H1 (cell line): ENCODE measurements at regions not wholly inside any gene's neighbourhood (a gene's known extent, or its start where the extent isn't known, plus 50 kb on each side); places are given as distances from the start of the nearest gene placed in this dataset.

ENCODE experiments used
- CTCF ChIA-PET: fragments of 300-600 bp; sonication (Branson Sonifier 250); formaldehyde crosslinking; loops from one replicate; lab custom pipeline; 2021; ENCODE audit not compliant: partially characterized antibody; lab: Charles Lee
- POLR2A ChIA-PET: fragments of 300-600 bp; sonication (Branson Sonifier 250); formaldehyde crosslinking; loops from one replicate; lab custom pipeline; 2021; ENCODE audit warnings: inconsistent platforms; ENCODE audit not compliant: partially characterized antibody; lab: Charles Lee
- DNase-seq, 2 experiments: peaks; one replicate each; pipeline versions ENCODE4 v3.0.0 to v3.0.0-alpha.2; 2010 to 2022; ENCODE audit warnings: low spot score in 2 of 2, low read depth in 1 of 2, mixed read lengths in 1 of 2
- FAIRE-seq: peaks from 2 replicates; lab custom pipeline; 2011; peaks lifted over from hg19 to GRCh38; lab: Jason Lieb, UNC
- H2AFZ ChIP-seq: 2 replicates; pipeline ENCODE4 v1.8.1; 2012; ENCODE audit warnings: low read length, inconsistent platforms
- H2AK5ac ChIP-seq: 2 replicates; pipeline ENCODE4 v1.6.1; 2013; ENCODE audit warnings: low read depth, low read length
- H2BK120ac ChIP-seq: replicated peaks from 2 replicates; pipeline ENCODE3; 2013; ENCODE audit warnings: low read depth, low read length, inconsistent platforms
- H2BK12ac ChIP-seq: 2 replicates; pipeline ENCODE4 v1.6.1; 2013; ENCODE audit warnings: low read depth, low read length
- H2BK15ac ChIP-seq: 2 replicates; pipeline ENCODE4 v1.6.1; 2013; ENCODE audit warnings: low read length
- H2BK20ac ChIP-seq: 2 replicates; pipeline ENCODE4 v1.6.1; 2013; ENCODE audit warnings: low read length
- H2BK5ac ChIP-seq: 2 replicates; pipeline ENCODE4 v1.6.1; 2013; ENCODE audit warnings: low read depth, low read length
- H3K14ac ChIP-seq: 2 replicates; pipeline ENCODE4 v1.6.1; 2013; ENCODE audit warnings: inconsistent platforms; ENCODE audit not compliant: insufficient read length
- H3K18ac ChIP-seq: 2 replicates; pipeline ENCODE4 v1.6.1; 2013; ENCODE audit warnings: low read length; ENCODE audit errors: extremely low read depth
- H3K23ac ChIP-seq: 2 replicates; pipeline ENCODE4 v1.6.1; 2013; ENCODE audit warnings: inconsistent platforms; ENCODE audit not compliant: insufficient read length
- H3K23me2 ChIP-seq: 2 replicates; pipeline ENCODE4 v1.6.1; 2013; ENCODE audit warnings: low read depth, low read length
- H3K27ac ChIP-seq: 2 replicates; pipeline ENCODE4 v1.6.1; 2011; ENCODE audit warnings: low read depth, low read length, inconsistent platforms
- H3K27me3 ChIP-seq, 4 experiments: replicated peaks in 1 of 4; 1 replicate in 1 of 4; 2 replicates in 3 of 4; pipeline versions ENCODE4 v1.6.1 to v1.8.1; 2011 to 2013; ENCODE audit warnings: low read length in 3 of 4, mild to moderate bottlenecking in 3 of 4, inconsistent platforms in 2 of 4, mixed read lengths in 2 of 4, moderate library complexity in 1 of 4; ENCODE audit not compliant: control insufficient read depth in 3 of 4, insufficient read depth in 3 of 4; ENCODE audit errors: extremely low read depth in 1 of 4
- H3K36me3 ChIP-seq, 4 experiments: 2 replicates each; pipeline versions ENCODE4 v1.6.1 to v1.8.1; 2011 to 2013; ENCODE audit warnings: mild to moderate bottlenecking in 4 of 4, low read length in 3 of 4, moderate library complexity in 2 of 4, control low read depth in 1 of 4, inconsistent platforms in 1 of 4; ENCODE audit not compliant: insufficient read depth in 4 of 4, control insufficient read depth in 2 of 4
- H3K4ac ChIP-seq: replicated peaks from 2 replicates; pipeline ENCODE3; 2013; ENCODE audit warnings: low read length, low read depth, mixed read lengths, inconsistent platforms; ENCODE audit not compliant: insufficient read length
- H3K4me1 ChIP-seq, 4 experiments: replicated peaks in 1 of 4; 1 replicate in 1 of 4; 2 replicates in 3 of 4; pipeline versions ENCODE4 v1.6.1 to v1.8.1; 2011 to 2013; ENCODE audit warnings: low read length in 3 of 4, inconsistent platforms in 2 of 4, mixed read lengths in 1 of 4; ENCODE audit not compliant: insufficient read depth in 4 of 4, control insufficient read depth in 3 of 4
- H3K4me2 ChIP-seq, 2 experiments: 2 replicates each; pipeline versions ENCODE4 v1.6.1 to v1.8.1; 2011 to 2013; ENCODE audit warnings: low read depth in 2 of 2, low read length in 2 of 2, control low read depth in 1 of 2, inconsistent platforms in 1 of 2, mild to moderate bottlenecking in 1 of 2; ENCODE audit not compliant: insufficient read depth in 1 of 2
- H3K4me3 ChIP-seq, 4 experiments: fragments of 200-600, 300-600 bp in 1 of 4; sonication (generic), shearing (Covaris generic), sonication (Bioruptor Twin) in 1 of 4; 2 replicates each; pipeline versions ENCODE4 v1.5.1 to v1.8.1; 2011 to 2016; ENCODE audit warnings: low read length in 4 of 4, low read depth in 3 of 4, control low read depth in 2 of 4, inconsistent platforms in 2 of 4, mild to moderate bottlenecking in 2 of 4, mixed read lengths in 1 of 4, moderate library complexity in 1 of 4; ENCODE audit not compliant: insufficient read depth in 2 of 4; ENCODE audit errors: extremely low read depth in 1 of 4
- H3K56ac ChIP-seq: replicated peaks from 2 replicates; pipeline ENCODE3; 2013; ENCODE audit warnings: low read depth, mild to moderate bottlenecking, mixed read lengths, low read length, inconsistent platforms; ENCODE audit not compliant: insufficient read length
- H3K79me1 ChIP-seq: 2 replicates; pipeline ENCODE4 v1.6.1; 2013; ENCODE audit warnings: low read depth, low read length, control low read depth
- H3K79me2 ChIP-seq, 2 experiments: 2 replicates each; pipeline versions ENCODE4 v1.6.1 to v1.8.1; 2012 to 2013; ENCODE audit warnings: low read length in 2 of 2, mild to moderate bottlenecking in 2 of 2, inconsistent platforms in 1 of 2; ENCODE audit not compliant: insufficient read depth in 2 of 2, control insufficient read depth in 1 of 2
- H3K9ac ChIP-seq, 4 experiments: replicated peaks in 1 of 4; 1 replicate in 1 of 4; 2 replicates in 3 of 4; pipeline versions ENCODE4 v1.6.1 to v1.8.1; 2011 to 2013; ENCODE audit warnings: low read depth in 3 of 4, low read length in 3 of 4, control low read depth in 2 of 4, mild to moderate bottlenecking in 2 of 4, moderate library complexity in 2 of 4, inconsistent platforms in 1 of 4; ENCODE audit errors: extremely low read depth in 1 of 4
- H3K9me3 ChIP-seq, 2 experiments: 2 replicates each; pipeline versions ENCODE4 v1.6.1 to v1.8.1; 2012 to 2013; ENCODE audit warnings: mild to moderate bottlenecking in 2 of 2, moderate library complexity in 2 of 2, control low read depth in 1 of 2, inconsistent platforms in 1 of 2, low read depth in 1 of 2, low read length in 1 of 2, mixed read lengths in 1 of 2; ENCODE audit not compliant: insufficient read depth in 2 of 2
- H4K20me1 ChIP-seq, 2 experiments: replicated peaks in 1 of 2; 2 replicates each; pipeline versions ENCODE3 to v1.8.1; 2011 to 2013; ENCODE audit warnings: inconsistent platforms in 2 of 2, low read length in 2 of 2, mild to moderate bottlenecking in 1 of 2; ENCODE audit not compliant: insufficient read depth in 2 of 2, control insufficient read depth in 1 of 2
- H4K5ac ChIP-seq: 2 replicates; pipeline ENCODE4 v1.6.1; 2013; ENCODE audit warnings: low read length, low read depth, mixed read lengths, inconsistent platforms; ENCODE audit not compliant: insufficient read length
- H4K8ac ChIP-seq: 2 replicates; pipeline ENCODE4 v1.8.0; 2013; ENCODE audit warnings: mild to moderate bottlenecking, moderate library complexity, low read length, inconsistent platforms; ENCODE audit not compliant: insufficient read depth; ENCODE audit errors: extremely low read depth
- H4K91ac ChIP-seq: replicated peaks from 2 replicates; pipeline ENCODE3; 2013; ENCODE audit warnings: low read length, mixed read lengths, inconsistent platforms; ENCODE audit not compliant: insufficient read length
- EP300 ChIP-seq, 2 experiments: IDR thresholded peaks; 1 replicate in 1 of 2; 2 replicates in 1 of 2; pipeline ENCODE4 v1.6.1; 2011 to 2012; ENCODE audit warnings: low read depth in 2 of 2, low read length in 2 of 2, mild to moderate bottlenecking in 2 of 2, borderline replicate concordance in 1 of 2, inconsistent platforms in 1 of 2, moderate library complexity in 1 of 2
- FOSL1 ChIP-seq: IDR thresholded peaks from 2 replicates; pipeline ENCODE4 v1.6.1; 2011; ENCODE audit warnings: mild to moderate bottlenecking, low read depth, low read length, moderate library complexity; ENCODE audit not compliant: insufficient read depth
- MAFK ChIP-seq: IDR thresholded peaks from 2 replicates; pipeline ENCODE4 v1.6.1; 2012; ENCODE audit warnings: low read depth, mild to moderate bottlenecking, improper control_type of control experiment, low read length
- PHF8 ChIP-seq: fragments of 200-600 bp; sonication (generic); conservative IDR thresholded peaks from 2 replicates; pipeline ENCODE4 v1.7.1; 2012; ENCODE audit warnings: low read depth, mild to moderate bottlenecking, inconsistent platforms, low read length, moderate library complexity
- RAD21 ChIP-seq, 2 experiments: IDR thresholded peaks in 1 of 2; conservative IDR thresholded peaks in 1 of 2; 2 replicates each; pipeline ENCODE4 v1.6.1; 2011; ENCODE audit warnings: low read depth in 2 of 2, low read length in 2 of 2, improper control_type of control experiment in 1 of 2, inconsistent platforms in 1 of 2, mild to moderate bottlenecking in 1 of 2, moderate library complexity in 1 of 2
- RNF2 ChIP-seq: fragments of 200-900, 300-1000 bp; sonication (generic); IDR thresholded peaks from 2 replicates; pipeline ENCODE4 v1.7.1; 2016; ENCODE audit warnings: borderline replicate concordance, low read depth, mild to moderate bottlenecking, antibody characterized with exemption, low read length; ENCODE audit not compliant: poor library complexity, severe bottlenecking; ENCODE audit errors: missing control alignments
- TAF1 ChIP-seq: IDR thresholded peaks from 2 replicates; pipeline ENCODE4 v1.6.1; 2011; ENCODE audit warnings: mild to moderate bottlenecking, low read depth, low read length
- TAF7 ChIP-seq: optimal IDR thresholded peaks from 2 replicates; pipeline ENCODE3; 2011; ENCODE audit warnings: low read depth, mild to moderate bottlenecking, inconsistent platforms, low read length, moderate library complexity, borderline replicate concordance
- WGBS, 2 experiments: shearing (Covaris generic) in 1 of 2; methylation state at CpG; one replicate each; pipeline versions ENCODE4 v1.1.6 to v1.1.7; 2013 to 2015; ENCODE audit warnings: low lambda C conversion rate in 2 of 2, mixed read lengths in 2 of 2, inconsistent platforms in 1 of 2, low coverage in 1 of 2, missing lambda C conversion rate in 1 of 2; ENCODE audit not compliant: insufficient replicate concordance in 2 of 2, insufficient coverage in 1 of 2, insufficient read length in 1 of 2; ENCODE audit errors: extremely low coverage in 1 of 2, missing lambda C conversion rate in 1 of 2; 5-methylcytosine and 5-hydroxymethylcytosine counted together

GRCh38 chr2:12557688-12558087, 159.0 kb upstream of the TRIB2 start:
- H2AFZ ChIP-seq: no peak overlapping the region
- H3K18ac ChIP-seq: no peak overlapping the region
- H2BK120ac ChIP-seq: no peak overlapping the region
- no peak overlapping the region for H3K4ac ChIP-seq
- H3K23me2 ChIP-seq: no peaks in the 10 kb centered on the region
- no peaks in the 10 kb centered on the region for H3K79me1 ChIP-seq
- H3K27ac ChIP-seq: no peak overlapping the region
- H3K14ac ChIP-seq: no peak overlapping the region
- CTCF ChIA-PET: no interaction called here
- no peaks in the 10 kb centered on the region for H3K9me3 ChIP-seq
- no peak overlapping the region for H2AK5ac ChIP-seq
- H3K4me3 ChIP-seq: no peak overlapping the region
- TF ChIP-seq EP300 (IDR thresholded peaks at IDR 0.05; ENCODE audit: borderline replicate concordance in 1 of 2, low read depth in 2 of 2, low read length in 2 of 2) (no peak), PHF8 (no peak), MAFK (no peak), RNF2 (no peak), RAD21 (IDR thresholded peaks at IDR 0.05 in 1 of 2, conservative IDR thresholded peaks at IDR 0.05 in 1 of 2; ENCODE audit: low read depth in 2 of 2, low read length in 2 of 2) (no peak), TAF1 (no peak), TAF7 (no peak), FOSL1 (no peak)
- H3K4me2 ChIP-seq: no peak overlapping the region
- FAIRE-seq (no peak), DNase-seq (no peak)
- no peak overlapping the region for H3K23ac ChIP-seq
- no peaks in the 10 kb centered on the region for H3K36me3 ChIP-seq
- H2BK20ac ChIP-seq: no peak overlapping the region
- H2BK12ac ChIP-seq: no peak overlapping the region
- H4K91ac ChIP-seq: no peak overlapping the region
- H3K56ac ChIP-seq: no peak overlapping the region
- no peak overlapping the region for H4K5ac ChIP-seq
- no peaks in the 10 kb centered on the region for H3K27me3 ChIP-seq
- POLR2A ChIA-PET: no interaction called here
- H3K79me2 ChIP-seq: no peaks in the 10 kb centered on the region
- WGBS, 2 experiments: 94% methylated on average over 4 of the region's 4 CpGs; no CpG with 5 or more reads in 1 of the 2 experiments
- H4K8ac ChIP-seq: no peak overlapping the region
- H4K20me1 ChIP-seq: no peaks in the 10 kb centered on the region
- H3K9ac ChIP-seq: no peak overlapping the region
- H2BK5ac ChIP-seq: no peak overlapping the region
- H3K4me1 ChIP-seq: no peaks in the 10 kb centered on the region
- no peak overlapping the region for H2BK15ac ChIP-seq
